GM23338 (cell line): ENCODE measurements at regions not wholly inside any gene's neighbourhood (a gene's known extent, or its start where the extent isn't known, plus 50 kb on each side); places are given as distances from the start of the nearest gene placed in this dataset.

Experiments used
- ATAC-seq: fragments of 200-7000 bp; cut with Tn5 transposase; 3 replicates; pipeline ENCODE4 v1.9.1; 2020
- DNase-seq: peaks from one replicate; pipeline ENCODE4 v3.0.0-alpha.2; 2015; ENCODE audit warnings: low spot score
- H2AFZ ChIP-seq: fragments of 200-600 bp; sonication (generic); 2 replicates; pipeline ENCODE4 v1.8.0; 2016; ENCODE audit warnings: antibody characterized with exemption, mild to moderate bottlenecking, moderate library complexity
- H3F3A ChIP-seq: fragments of 200-600 bp; sonication (generic); replicated peaks from 2 replicates; pipeline ENCODE4 v1.8.0; 2017; ENCODE audit warnings: antibody characterized with exemption, mixed run types, low read depth
- H3K27ac ChIP-seq: fragments of 200-600 bp; sonication (generic); 2 replicates; pipeline ENCODE4 v1.6.1; 2016; ENCODE audit warnings: low read depth
- H3K27me3 ChIP-seq: fragments of 200-600 bp; sonication (generic); 2 replicates; pipeline ENCODE4 v1.8.0; 2016; ENCODE audit warnings: mild to moderate bottlenecking, mixed run types, moderate library complexity; ENCODE audit not compliant: insufficient read depth
- H3K36me3 ChIP-seq: fragments of 200-600 bp; sonication (generic); 2 replicates; pipeline ENCODE4 v1.8.0; 2016; ENCODE audit warnings: mild to moderate bottlenecking; ENCODE audit not compliant: insufficient read depth
- H3K4me1 ChIP-seq: fragments of 200-600 bp; sonication (generic); 2 replicates; pipeline ENCODE4 v1.8.0; 2016; ENCODE audit warnings: mild to moderate bottlenecking, moderate library complexity; ENCODE audit not compliant: insufficient read depth
- H3K4me2 ChIP-seq: fragments of 200-600 bp; sonication (generic); 2 replicates; pipeline ENCODE4 v1.7.1; 2017; ENCODE audit warnings: mixed run types
- H3K4me3 ChIP-seq: fragments of 200-600 bp; sonication (generic); 2 replicates; pipeline ENCODE4 v1.6.1; 2016; ENCODE audit warnings: mixed run types
- H3K79me2 ChIP-seq: fragments of 200-600 bp; sonication (generic); replicated peaks from 2 replicates; pipeline ENCODE4 v1.8.0; 2017; ENCODE audit warnings: mild to moderate bottlenecking; ENCODE audit not compliant: insufficient read depth
- H3K9me2 ChIP-seq: fragments of 200-600 bp; sonication (generic); 2 replicates; pipeline ENCODE4 v1.8.0; 2017; ENCODE audit not compliant: insufficient read depth
- H4K20me1 ChIP-seq: fragments of 200-600 bp; sonication (generic); replicated peaks from 2 replicates; pipeline ENCODE4 v1.8.0; 2017; ENCODE audit warnings: mild to moderate bottlenecking; ENCODE audit not compliant: insufficient read depth
- H3K27ac Mint-ChIP-seq: 2 replicates; pipeline ENCODE4 v1.8.0; 2020; ENCODE audit warnings: inconsistent platforms, mild to moderate bottlenecking, moderate library complexity, mixed read lengths
- H3K27me3 Mint-ChIP-seq: 3 replicates; pipeline ENCODE4 v1.8.0; 2022; ENCODE audit warnings: low read depth, mild to moderate bottlenecking, moderate library complexity, mixed read lengths, inconsistent platforms; ENCODE audit not compliant: insufficient read depth, poor library complexity
- H3K36me3 Mint-ChIP-seq: 3 replicates; pipeline ENCODE4 v1.8.0; 2021; ENCODE audit warnings: low read depth, mild to moderate bottlenecking, inconsistent platforms, moderate library complexity, mixed read lengths
- H3K4me1 Mint-ChIP-seq: 3 replicates; pipeline ENCODE4 v1.8.0; 2020; ENCODE audit warnings: mild to moderate bottlenecking, inconsistent platforms, mixed read lengths
- H3K4me3 Mint-ChIP-seq: 3 replicates; pipeline ENCODE4 v1.8.0; 2021; ENCODE audit warnings: moderate library complexity, mild to moderate bottlenecking, inconsistent platforms, mixed read lengths
- H3K9me3 Mint-ChIP-seq: 3 replicates; pipeline ENCODE4 v1.8.0; 2020; ENCODE audit warnings: moderate library complexity, mild to moderate bottlenecking, inconsistent platforms, mixed read lengths
- CREB1 ChIP-seq: fragments of 250-450 bp; sonication (Bioruptor Pico); IDR thresholded peaks from 2 replicates; pipeline ENCODE4 v1.5.0; 2020; ENCODE audit warnings: low read depth, mild to moderate bottlenecking, moderate library complexity
- EZH2 ChIP-seq: fragments of 200-600 bp; sonication (generic); IDR thresholded peaks from one replicate; pipeline ENCODE4 v1.8.0; 2017; ENCODE audit warnings: antibody characterized with exemption, mild to moderate bottlenecking, low read depth; ENCODE audit not compliant: unreplicated experiment
- EZH2phosphoT487 ChIP-seq: fragments of 200-600 bp; sonication (generic); IDR thresholded peaks from one replicate; pipeline ENCODE4 v1.8.1; 2018; ENCODE audit warnings: antibody characterized with exemption; ENCODE audit not compliant: unreplicated experiment
- JUNB ChIP-seq: IDR thresholded peaks from one replicate; pipeline ENCODE4 v1.6.1; 2016; ENCODE audit warnings: antibody characterized with exemption; ENCODE audit not compliant: unreplicated experiment
- NANOG ChIP-seq: IDR thresholded peaks from 2 replicates; pipeline ENCODE4 v1.6.1; 2016; ENCODE audit warnings: antibody characterized with exemption, borderline replicate concordance
- POLR2AphosphoS5 ChIP-seq: IDR thresholded peaks from 2 replicates; pipeline ENCODE4 v1.6.1; 2016; ENCODE audit warnings: antibody characterized with exemption, low read depth
- STAT1 ChIP-seq: IDR thresholded peaks from one replicate; pipeline ENCODE4 v1.6.1; 2016; ENCODE audit warnings: antibody characterized with exemption; ENCODE audit not compliant: unreplicated experiment
- ZNF114 ChIP-seq: fragments of 250-450 bp; sonication (Bioruptor Pico); IDR thresholded peaks from 2 replicates; pipeline ENCODE4 v1.5.0; 2020; ENCODE audit warnings: mild to moderate bottlenecking, moderate library complexity
- TF ChIP-seq, protein P1 (sequence below), 2 experiments: fragments of 200-600 bp in 1 of 2; sonication (generic) in 1 of 2; conservative IDR thresholded peaks; 2 replicates each; pipeline versions ENCODE4 v1.5.1 to v1.6.1; 2016 to 2017; ENCODE audit warnings: antibody characterized with exemption in 2 of 2, low read depth in 2 of 2, mild to moderate bottlenecking in 2 of 2, moderate library complexity in 1 of 2
- TF ChIP-seq, protein P2 (sequence below): IDR thresholded peaks from 2 replicates; pipeline ENCODE4 v1.6.1; 2016; ENCODE audit warnings: antibody characterized with exemption
- TF ChIP-seq, protein P3 (sequence below): fragments of 250-450 bp; sonication (Bioruptor Pico); IDR thresholded peaks from 2 replicates; pipeline ENCODE4 v1.5.0; 2020; ENCODE audit warnings: mild to moderate bottlenecking, moderate library complexity

DNA sequence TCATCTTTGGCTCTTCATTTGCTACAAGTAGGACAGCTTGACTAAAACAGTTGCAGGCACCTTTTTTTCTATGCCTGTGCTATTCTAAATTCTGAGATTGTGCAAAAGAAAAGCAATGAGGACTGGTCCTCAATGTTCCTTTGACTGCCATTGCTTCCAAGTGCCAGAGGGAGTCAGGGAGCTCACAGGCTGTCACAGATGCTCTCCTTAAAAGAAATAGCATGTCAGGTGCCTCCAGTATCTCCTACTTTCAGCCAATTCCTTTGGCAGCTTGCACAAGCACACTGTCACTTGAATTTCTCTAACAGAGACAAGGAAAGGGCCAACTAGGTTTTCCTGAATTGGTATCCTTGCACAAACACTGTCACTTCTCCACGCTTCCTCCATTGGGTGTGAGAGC lies 228.2 kb downstream of the ADGRA3 start (continued):
- TF ChIP-seq CREB1 (CRISPR knock-in tag) (no peak), EZH2phosphoT487 (no peak), ZNF114 (CRISPR knock-in tag) (no peak), EZH2 (no peak), NANOG (no peak), JUNB (no peak), POLR2AphosphoS5 (no peak)
- TF ChIP-seq, protein P1, sequence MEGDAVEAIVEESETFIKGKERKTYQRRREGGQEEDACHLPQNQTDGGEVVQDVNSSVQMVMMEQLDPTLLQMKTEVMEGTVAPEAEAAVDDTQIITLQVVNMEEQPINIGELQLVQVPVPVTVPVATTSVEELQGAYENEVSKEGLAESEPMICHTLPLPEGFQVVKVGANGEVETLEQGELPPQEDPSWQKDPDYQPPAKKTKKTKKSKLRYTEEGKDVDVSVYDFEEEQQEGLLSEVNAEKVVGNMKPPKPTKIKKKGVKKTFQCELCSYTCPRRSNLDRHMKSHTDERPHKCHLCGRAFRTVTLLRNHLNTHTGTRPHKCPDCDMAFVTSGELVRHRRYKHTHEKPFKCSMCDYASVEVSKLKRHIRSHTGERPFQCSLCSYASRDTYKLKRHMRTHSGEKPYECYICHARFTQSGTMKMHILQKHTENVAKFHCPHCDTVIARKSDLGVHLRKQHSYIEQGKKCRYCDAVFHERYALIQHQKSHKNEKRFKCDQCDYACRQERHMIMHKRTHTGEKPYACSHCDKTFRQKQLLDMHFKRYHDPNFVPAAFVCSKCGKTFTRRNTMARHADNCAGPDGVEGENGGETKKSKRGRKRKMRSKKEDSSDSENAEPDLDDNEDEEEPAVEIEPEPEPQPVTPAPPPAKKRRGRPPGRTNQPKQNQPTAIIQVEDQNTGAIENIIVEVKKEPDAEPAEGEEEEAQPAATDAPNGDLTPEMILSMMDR (conservative IDR thresholded peaks at IDR 0.05; ENCODE audit: low read depth in 2 of 2), result no peak
- TF ChIP-seq, protein P2, sequence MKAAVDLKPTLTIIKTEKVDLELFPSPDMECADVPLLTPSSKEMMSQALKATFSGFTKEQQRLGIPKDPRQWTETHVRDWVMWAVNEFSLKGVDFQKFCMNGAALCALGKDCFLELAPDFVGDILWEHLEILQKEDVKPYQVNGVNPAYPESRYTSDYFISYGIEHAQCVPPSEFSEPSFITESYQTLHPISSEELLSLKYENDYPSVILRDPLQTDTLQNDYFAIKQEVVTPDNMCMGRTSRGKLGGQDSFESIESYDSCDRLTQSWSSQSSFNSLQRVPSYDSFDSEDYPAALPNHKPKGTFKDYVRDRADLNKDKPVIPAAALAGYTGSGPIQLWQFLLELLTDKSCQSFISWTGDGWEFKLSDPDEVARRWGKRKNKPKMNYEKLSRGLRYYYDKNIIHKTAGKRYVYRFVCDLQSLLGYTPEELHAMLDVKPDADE, result no peak

DNA sequence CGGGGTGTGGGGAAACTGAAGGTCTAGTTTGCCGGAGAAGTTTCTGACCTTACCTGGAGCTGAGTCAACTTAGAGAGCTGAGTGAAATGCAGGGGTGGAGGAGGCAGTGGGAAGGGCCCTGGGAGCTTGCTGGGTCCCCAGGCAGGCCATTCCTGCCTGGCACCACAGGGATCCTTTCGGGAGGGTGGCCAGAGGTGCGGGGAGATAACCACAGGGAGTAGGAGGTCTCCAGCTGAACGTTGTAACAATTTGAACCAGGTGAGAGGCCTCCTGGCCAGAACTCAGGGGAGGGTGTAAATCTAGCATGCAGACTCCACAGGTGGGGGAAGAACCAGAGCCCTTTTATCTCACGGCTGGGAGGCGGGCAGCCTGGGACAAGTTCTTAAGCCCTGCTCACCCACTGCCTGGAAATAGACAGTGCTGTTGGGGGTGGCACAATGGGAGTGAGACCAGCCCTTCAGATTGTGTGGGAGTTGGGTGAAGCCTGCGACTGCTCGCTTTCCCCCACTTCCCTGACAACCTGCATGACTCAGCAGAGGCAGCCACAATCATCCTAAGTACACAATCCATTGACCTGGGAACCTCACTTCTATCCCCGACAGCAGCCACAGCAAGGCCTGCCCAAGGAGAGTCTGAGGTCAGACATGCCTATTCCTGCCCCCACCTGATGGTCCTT lies 247.4 kb downstream of the ADGRA3 start:
- H3K27me3 ChIP-seq, result no peaks in the 10 kb centered on the region
- Mint-ChIP-seq H3K9me3 (no peaks in the 10 kb centered on the region), H3K27ac (no peak overlapping the region), H3K36me3 (no peaks in the 10 kb centered on the region), H3K4me3 (no peak overlapping the region), H3K27me3 (peaks cover 1% of the 10 kb centered on the region), H3K4me1 (0 out of 3 replicates have a peak, but pooled peaks cover 6% of the 10 kb centered on the region)
- H2AFZ ChIP-seq, result no peak overlapping the region
- H3K4me1 ChIP-seq, result no peaks in the 10 kb centered on the region
- 0 out of 2 replicates have a peak, but pooled peaks cover 4% of the 10 kb centered on the region for H3K36me3 ChIP-seq
- H3K4me2 ChIP-seq, result no peak overlapping the region
- H3K4me3 ChIP-seq, result no peak overlapping the region
- DNase-seq (no peak), ATAC-seq (no peak)
- peaks cover 6% of the 10 kb centered on the region; the same call in 1 of the 2 replicates for H3K9me2 ChIP-seq
- no peaks in the 10 kb centered on the region for H3K79me2 ChIP-seq
- no peaks in the 10 kb centered on the region for H3F3A ChIP-seq
- no peaks in the 10 kb centered on the region for H4K20me1 ChIP-seq
- no peak overlapping the region for H3K27ac ChIP-seq
- TF ChIP-seq, protein P2, result no peak
- no peak for TF ChIP-seq POLR2AphosphoS5
- TF ChIP-seq STAT1, result no peak
- no peak for TF ChIP-seq EZH2phosphoT487
- TF ChIP-seq NANOG, result no peak
- TF ChIP-seq, protein P3, sequence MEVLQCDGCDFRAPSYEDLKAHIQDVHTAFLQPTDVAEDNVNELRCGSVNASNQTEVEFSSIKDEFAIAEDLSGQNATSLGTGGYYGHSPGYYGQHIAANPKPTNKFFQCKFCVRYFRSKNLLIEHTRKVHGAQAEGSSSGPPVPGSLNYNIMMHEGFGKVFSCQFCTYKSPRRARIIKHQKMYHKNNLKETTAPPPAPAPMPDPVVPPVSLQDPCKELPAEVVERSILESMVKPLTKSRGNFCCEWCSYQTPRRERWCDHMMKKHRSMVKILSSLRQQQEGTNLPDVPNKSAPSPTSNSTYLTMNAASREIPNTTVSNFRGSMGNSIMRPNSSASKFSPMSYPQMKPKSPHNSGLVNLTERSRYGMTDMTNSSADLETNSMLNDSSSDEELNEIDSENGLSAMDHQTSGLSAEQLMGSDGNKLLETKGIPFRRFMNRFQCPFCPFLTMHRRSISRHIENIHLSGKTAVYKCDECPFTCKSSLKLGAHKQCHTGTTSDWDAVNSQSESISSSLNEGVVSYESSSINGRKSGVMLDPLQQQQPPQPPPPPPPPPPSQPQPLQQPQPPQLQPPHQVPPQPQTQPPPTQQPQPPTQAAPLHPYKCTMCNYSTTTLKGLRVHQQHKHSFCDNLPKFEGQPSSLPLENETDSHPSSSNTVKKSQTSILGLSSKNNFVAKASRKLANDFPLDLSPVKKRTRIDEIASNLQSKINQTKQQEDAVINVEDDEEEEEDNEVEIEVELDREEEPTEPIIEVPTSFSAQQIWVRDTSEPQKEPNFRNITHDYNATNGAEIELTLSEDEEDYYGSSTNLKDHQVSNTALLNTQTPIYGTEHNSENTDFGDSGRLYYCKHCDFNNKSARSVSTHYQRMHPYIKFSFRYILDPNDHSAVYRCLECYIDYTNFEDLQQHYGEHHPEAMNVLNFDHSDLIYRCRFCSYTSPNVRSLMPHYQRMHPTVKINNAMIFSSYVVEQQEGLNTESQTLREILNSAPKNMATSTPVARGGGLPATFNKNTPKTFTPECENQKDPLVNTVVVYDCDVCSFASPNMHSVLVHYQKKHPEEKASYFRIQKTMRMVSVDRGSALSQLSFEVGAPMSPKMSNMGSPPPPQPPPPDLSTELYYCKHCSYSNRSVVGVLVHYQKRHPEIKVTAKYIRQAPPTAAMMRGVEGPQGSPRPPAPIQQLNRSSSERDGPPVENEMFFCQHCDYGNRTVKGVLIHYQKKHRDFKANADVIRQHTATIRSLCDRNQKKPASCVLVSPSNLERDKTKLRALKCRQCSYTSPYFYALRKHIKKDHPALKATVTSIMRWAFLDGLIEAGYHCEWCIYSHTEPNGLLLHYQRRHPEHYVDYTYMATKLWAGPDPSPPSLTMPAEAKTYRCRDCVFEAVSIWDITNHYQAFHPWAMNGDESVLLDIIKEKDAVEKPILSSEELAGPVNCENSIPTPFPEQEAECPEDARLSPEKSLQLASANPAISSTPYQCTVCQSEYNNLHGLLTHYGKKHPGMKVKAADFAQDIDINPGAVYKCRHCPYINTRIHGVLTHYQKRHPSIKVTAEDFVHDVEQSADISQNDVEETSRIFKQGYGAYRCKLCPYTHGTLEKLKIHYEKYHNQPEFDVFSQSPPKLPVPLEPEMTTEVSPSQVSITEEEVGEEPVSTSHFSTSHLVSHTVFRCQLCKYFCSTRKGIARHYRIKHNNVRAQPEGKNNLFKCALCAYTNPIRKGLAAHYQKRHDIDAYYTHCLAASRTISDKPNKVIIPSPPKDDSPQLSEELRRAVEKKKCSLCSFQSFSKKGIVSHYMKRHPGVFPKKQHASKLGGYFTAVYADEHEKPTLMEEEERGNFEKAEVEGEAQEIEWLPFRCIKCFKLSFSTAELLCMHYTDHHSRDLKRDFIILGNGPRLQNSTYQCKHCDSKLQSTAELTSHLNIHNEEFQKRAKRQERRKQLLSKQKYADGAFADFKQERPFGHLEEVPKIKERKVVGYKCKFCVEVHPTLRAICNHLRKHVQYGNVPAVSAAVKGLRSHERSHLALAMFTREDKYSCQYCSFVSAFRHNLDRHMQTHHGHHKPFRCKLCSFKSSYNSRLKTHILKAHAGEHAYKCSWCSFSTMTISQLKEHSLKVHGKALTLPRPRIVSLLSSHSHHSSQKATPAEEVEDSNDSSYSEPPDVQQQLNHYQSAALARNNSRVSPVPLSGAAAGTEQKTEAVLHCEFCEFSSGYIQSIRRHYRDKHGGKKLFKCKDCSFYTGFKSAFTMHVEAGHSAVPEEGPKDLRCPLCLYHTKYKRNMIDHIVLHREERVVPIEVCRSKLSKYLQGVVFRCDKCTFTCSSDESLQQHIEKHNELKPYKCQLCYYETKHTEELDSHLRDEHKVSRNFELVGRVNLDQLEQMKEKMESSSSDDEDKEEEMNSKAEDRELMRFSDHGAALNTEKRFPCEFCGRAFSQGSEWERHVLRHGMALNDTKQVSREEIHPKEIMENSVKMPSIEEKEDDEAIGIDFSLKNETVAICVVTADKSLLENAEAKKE, result no peak
- no peak for TF ChIP-seq ZNF114 (CRISPR knock-in tag)
- TF ChIP-seq CREB1 (CRISPR knock-in tag), result no peak
- no peak for TF ChIP-seq EZH2
- TF ChIP-seq, protein P1 (conservative IDR thresholded peaks at IDR 0.05; ENCODE audit: low read depth in 2 of 2), result no peak
